Endodermal cell (in vitro differentiated cells): ENCODE measurements at regions not wholly inside any gene's neighbourhood (a gene's known extent, or its start where the extent isn't known, plus 50 kb on each side); places are given as distances from the start of the nearest gene placed in this dataset.
A peak's percentile ranks its signal among the peaks of the same experiment; 100 is the strongest.

Experiments used
- DNase-seq: peaks from one replicate; pipeline ENCODE4 v3.0.0-alpha.2; 2017
- H3K27ac ChIP-seq: 2 replicates; pipeline ENCODE4 v1.5.1; 2013; ENCODE audit warnings: mild to moderate bottlenecking, low read depth, low read length, moderate library complexity
- H3K27me3 ChIP-seq: 2 replicates; pipeline ENCODE4 v1.6.1; 2013; ENCODE audit warnings: mild to moderate bottlenecking, low read length, moderate library complexity; ENCODE audit not compliant: insufficient read depth, control insufficient read depth, poor library complexity, severe bottlenecking
- H3K36me3 ChIP-seq: 2 replicates; pipeline ENCODE4 v1.7.0; 2013; ENCODE audit warnings: mild to moderate bottlenecking, low read length, moderate library complexity; ENCODE audit not compliant: control insufficient read depth, insufficient read depth
- H3K4me1 ChIP-seq: one replicate; pipeline ENCODE4 v1.7.0; 2013; ENCODE audit warnings: low read length; ENCODE audit not compliant: control insufficient read depth, insufficient read depth
- H3K4me3 ChIP-seq: 2 replicates; pipeline ENCODE4 v1.5.1; 2013; ENCODE audit warnings: mild to moderate bottlenecking, low read length, moderate library complexity
- H3K9ac ChIP-seq: 2 replicates; pipeline ENCODE4 v1.6.1; 2013; ENCODE audit warnings: mild to moderate bottlenecking, low read length, moderate library complexity; ENCODE audit not compliant: poor library complexity, severe bottlenecking; ENCODE audit errors: extremely low read depth
- H3K9me3 ChIP-seq: 2 replicates; pipeline ENCODE4 v1.6.1; 2013; ENCODE audit warnings: mild to moderate bottlenecking, low read length, moderate library complexity; ENCODE audit not compliant: control insufficient read depth
- H3K27ac Mint-ChIP-seq: 2 replicates; pipeline ENCODE4 v1.8.0; 2020; ENCODE audit warnings: mixed read lengths
- H3K27me3 Mint-ChIP-seq: 2 replicates; pipeline ENCODE4 v1.8.0; 2021; ENCODE audit warnings: mild to moderate bottlenecking, mixed read lengths; ENCODE audit not compliant: insufficient read depth
- H3K36me3 Mint-ChIP-seq: 2 replicates; pipeline ENCODE4 v1.8.0; 2020; ENCODE audit warnings: low read depth, mixed read lengths
- H3K4me1 Mint-ChIP-seq: 2 replicates; pipeline ENCODE4 v1.8.0; 2020; ENCODE audit warnings: mixed read lengths
- H3K4me3 Mint-ChIP-seq: 2 replicates; pipeline ENCODE4 v1.8.0; 2020; ENCODE audit warnings: mild to moderate bottlenecking, moderate library complexity, mixed read lengths
- H3K9me3 Mint-ChIP-seq: 2 replicates; pipeline ENCODE4 v1.8.0; 2020; ENCODE audit warnings: mild to moderate bottlenecking, mixed read lengths
- WGBS, 2 experiments: methylation state at CpG; one replicate each; pipeline versions ENCODE4 v1.1.5 to v1.1.7; 2013; ENCODE audit warnings: missing lambda C conversion rate in 2 of 2, mixed read lengths in 1 of 2; ENCODE audit not compliant: insufficient coverage in 1 of 2, insufficient read length in 1 of 2; 5-methylcytosine and 5-hydroxymethylcytosine counted together
- TF ChIP-seq, protein P1 (sequence below): fragments of 200-600 bp; sonication (generic); conservative IDR thresholded peaks from 2 replicates; pipeline ENCODE4 v1.5.0; 2021; ENCODE audit warnings: antibody characterized with exemption, mild to moderate bottlenecking

DNA sequence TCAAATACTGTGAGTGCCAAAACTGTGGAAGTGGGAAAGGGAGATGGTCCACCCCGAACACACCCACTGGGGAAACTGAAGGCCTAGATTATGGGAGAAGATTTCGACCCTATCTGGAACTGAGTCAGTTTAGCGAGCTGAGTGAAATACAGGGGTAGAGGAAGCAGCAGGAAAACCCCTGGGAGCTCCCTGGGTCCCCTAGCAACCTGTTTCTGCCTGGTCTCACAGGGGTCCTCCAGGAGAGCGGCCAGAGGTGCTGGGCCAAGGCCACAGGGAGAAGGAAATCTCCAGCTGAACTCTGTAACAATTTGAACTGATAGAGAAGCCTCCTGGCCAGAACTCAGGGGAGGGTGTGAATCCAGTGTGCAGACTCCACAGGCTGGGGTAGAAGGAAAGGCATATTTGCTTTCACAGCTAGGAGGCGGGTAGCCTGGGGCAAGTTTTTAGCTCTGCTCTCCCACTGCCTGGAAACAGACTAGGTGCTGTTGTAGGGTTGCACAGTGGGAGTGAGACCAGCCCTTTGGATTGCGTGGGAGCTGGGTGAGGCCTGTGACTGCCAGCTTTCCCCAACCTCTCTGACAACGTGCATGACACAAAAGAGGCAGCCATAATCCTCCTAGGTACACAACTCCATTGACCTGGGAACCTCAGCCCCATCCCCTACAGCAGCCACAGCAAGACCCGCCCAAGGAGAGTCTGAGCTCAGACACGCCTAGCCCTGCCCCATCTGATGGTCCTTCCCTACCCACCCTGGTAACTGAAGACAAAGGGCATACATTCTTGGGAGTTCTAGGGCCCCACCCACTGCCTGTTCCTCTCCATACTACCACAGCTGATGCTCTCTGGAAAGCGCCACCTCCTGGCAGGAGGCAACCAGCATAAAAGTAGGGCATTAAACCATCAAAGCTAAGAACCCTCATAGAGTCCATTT is 78.8 kb upstream of the GPBP1 start:
- WGBS, 2 experiments = 78 to 88% methylated on average over 6 to 10 of the region's 10 CpGs
- Mint-ChIP-seq H3K36me3 (no peaks in the 10 kb centered on the region), H3K27ac (peak overlapping the region; percentile 84), H3K9me3 (peaks cover 33% of the 10 kb centered on the region), H3K4me1 (peaks cover 13% of the 10 kb centered on the region), H3K4me3 (no peak overlapping the region), H3K27me3 (no peaks in the 10 kb centered on the region)
- Histone ChIP-seq H3K4me3 (no peak overlapping the region), H3K9ac (no peak overlapping the region), H3K36me3 (no peaks in the 10 kb centered on the region), H3K9me3 (peaks cover 38% of the 10 kb centered on the region), H3K27ac (no peak overlapping the region), H3K4me1 (peaks cover 3% of the 10 kb centered on the region), H3K27me3 (no peaks in the 10 kb centered on the region)
- peak; percentile 92 for DNase-seq
- TF ChIP-seq, protein P1, sequence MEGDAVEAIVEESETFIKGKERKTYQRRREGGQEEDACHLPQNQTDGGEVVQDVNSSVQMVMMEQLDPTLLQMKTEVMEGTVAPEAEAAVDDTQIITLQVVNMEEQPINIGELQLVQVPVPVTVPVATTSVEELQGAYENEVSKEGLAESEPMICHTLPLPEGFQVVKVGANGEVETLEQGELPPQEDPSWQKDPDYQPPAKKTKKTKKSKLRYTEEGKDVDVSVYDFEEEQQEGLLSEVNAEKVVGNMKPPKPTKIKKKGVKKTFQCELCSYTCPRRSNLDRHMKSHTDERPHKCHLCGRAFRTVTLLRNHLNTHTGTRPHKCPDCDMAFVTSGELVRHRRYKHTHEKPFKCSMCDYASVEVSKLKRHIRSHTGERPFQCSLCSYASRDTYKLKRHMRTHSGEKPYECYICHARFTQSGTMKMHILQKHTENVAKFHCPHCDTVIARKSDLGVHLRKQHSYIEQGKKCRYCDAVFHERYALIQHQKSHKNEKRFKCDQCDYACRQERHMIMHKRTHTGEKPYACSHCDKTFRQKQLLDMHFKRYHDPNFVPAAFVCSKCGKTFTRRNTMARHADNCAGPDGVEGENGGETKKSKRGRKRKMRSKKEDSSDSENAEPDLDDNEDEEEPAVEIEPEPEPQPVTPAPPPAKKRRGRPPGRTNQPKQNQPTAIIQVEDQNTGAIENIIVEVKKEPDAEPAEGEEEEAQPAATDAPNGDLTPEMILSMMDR = peak; percentile 75

GRCh38 chr5:57097526-57097925 is 76.3 kb upstream of the GPBP1 start:
- Mint-ChIP-seq H3K27me3 (no peaks in the 10 kb centered on the region), H3K4me3 (no peak overlapping the region), H3K4me1 (peaks cover 13% of the 10 kb centered on the region), H3K9me3 (peaks cover 37% of the 10 kb centered on the region), H3K27ac (no peak overlapping the region), H3K36me3 (no peaks in the 10 kb centered on the region)
- H3K4me3 ChIP-seq = peak overlapping the region; percentile 43
- H3K27ac ChIP-seq = no peak overlapping the region
- H3K9ac ChIP-seq = no peak overlapping the region
- TF ChIP-seq, protein P1 = no peak
- no peaks in the 10 kb centered on the region for H3K36me3 ChIP-seq
- DNase-seq = no peak
- no peaks in the 10 kb centered on the region for H3K27me3 ChIP-seq
- H3K9me3 ChIP-seq = peaks cover 42% of the 10 kb centered on the region
- 92 to 97% methylated on average over 6 to 8 of the region's 8 CpGs for WGBS, 2 experiments
- peaks cover 3% of the 10 kb centered on the region for H3K4me1 ChIP-seq

DNA sequence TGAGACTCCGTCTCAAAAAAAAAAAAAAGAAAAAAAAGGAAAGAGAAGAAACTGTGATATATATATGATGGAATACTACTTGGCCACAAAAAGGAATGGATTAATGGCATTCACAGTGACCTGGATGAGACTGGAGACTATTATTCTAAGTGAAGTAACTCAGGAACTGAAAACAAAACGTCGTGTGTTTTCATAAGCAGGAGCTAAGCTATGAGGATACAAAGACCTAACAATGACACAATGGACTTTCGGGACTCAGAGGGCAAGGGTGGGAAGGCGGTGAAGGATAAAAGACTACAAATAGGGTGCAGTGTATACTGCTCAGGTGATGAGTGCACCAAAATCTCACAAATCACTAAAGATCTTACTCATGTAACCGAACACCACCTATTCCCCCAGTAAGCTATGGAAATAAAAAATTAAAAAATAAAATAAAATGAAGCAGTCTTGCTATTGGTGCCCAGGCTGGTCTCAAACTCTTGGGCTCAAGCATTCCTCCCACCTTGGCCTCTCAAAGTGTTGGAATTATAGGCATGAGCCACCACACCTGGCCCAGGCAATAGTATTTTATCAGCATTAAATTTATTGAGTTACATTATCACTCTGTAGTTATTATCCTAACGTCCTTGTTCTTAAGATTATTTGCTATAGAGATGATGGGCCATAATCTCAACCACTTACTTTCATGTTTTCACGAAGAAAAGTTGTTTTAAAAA is 71.5 kb upstream of the GPBP1 start:
- no peaks in the 10 kb centered on the region for H3K4me1 ChIP-seq
- no peak for DNase-seq
- H3K9ac ChIP-seq = no peak overlapping the region
- H3K27ac ChIP-seq = no peak overlapping the region
- Mint-ChIP-seq H3K36me3 (no peaks in the 10 kb centered on the region), H3K9me3 (peaks cover 20% of the 10 kb centered on the region), H3K4me3 (no peak overlapping the region), H3K27ac (no peak overlapping the region), H3K4me1 (no peaks in the 10 kb centered on the region), H3K27me3 (peaks cover 4% of the 10 kb centered on the region)
- TF ChIP-seq, protein P1 = no peak
- no peaks in the 10 kb centered on the region for H3K36me3 ChIP-seq
- WGBS, 2 experiments = 79 to 93% methylated on average over 5 to 6 of the region's 8 CpGs
- H3K9me3 ChIP-seq = peaks cover 29% of the 10 kb centered on the region
- H3K27me3 ChIP-seq = no peaks in the 10 kb centered on the region
- no peak overlapping the region for H3K4me3 ChIP-seq
